Prostate gland (tissue), 2 donors: ENCODE measurements at regions not wholly inside any gene's neighbourhood (a gene's known extent, or its start where the extent isn't known, plus 50 kb on each side); places are given as distances from the start of the nearest gene placed in this dataset.

ENCODE experiments used
- DNase-seq: peaks from one replicate; pipeline ENCODE4 v3.0.0-alpha.2; 2019; ENCODE audit warnings: low spot score
- H3K27ac ChIP-seq, 2 donors: fragments of 200-600 bp; sonication (generic); 2 replicates each; pipeline ENCODE4 v1.5.1; 2017 to 2019
- H3K27me3 ChIP-seq: fragments of 200-600 bp; sonication (generic); replicated peaks from 2 replicates; pipeline ENCODE4 v1.5.1; 2019; ENCODE audit not compliant: insufficient read depth
- H3K36me3 ChIP-seq, 2 donors: fragments of 200-600 bp; sonication (generic); 1 replicate in 1 of 2; 2 replicates in 1 of 2; pipeline versions ENCODE4 v1.5.1 to v1.8.1; 2017 to 2019
- H3K4me1 ChIP-seq: fragments of 200-600 bp; sonication (generic); replicated peaks from 2 replicates; pipeline ENCODE4 v1.5.1; 2019
- H3K4me3 ChIP-seq, 2 donors: fragments of 200-600 bp; sonication (generic); 2 replicates each; pipeline ENCODE4 v1.5.1; 2017 to 2019
- H3K9me3 ChIP-seq: fragments of 200-600 bp; sonication (generic); 2 replicates; pipeline ENCODE4 v1.5.1; 2017
- POLR2A ChIP-seq: fragments of 450-650 bp; IDR thresholded peaks from one replicate; pipeline ENCODE4 v1.6.1; 2016; ENCODE audit warnings: antibody characterized with exemption, mild to moderate bottlenecking
- POLR2AphosphoS5 ChIP-seq: sonication (generic); formaldehyde crosslinking; IDR thresholded peaks from one replicate; pipeline ENCODE4 v1.6.1; 2017; ENCODE audit warnings: antibody characterized with exemption
- WGBS: methylation state at CpG from one replicate; pipeline ENCODE4 v1.1.5; 2018; 5-methylcytosine and 5-hydroxymethylcytosine counted together
- intact Hi-C: fragments of 100-400 bp; cut with DNase I; formaldehyde crosslinking; loops from one replicate; pipeline ENCODE4 v1.14.2; 2022
- TF ChIP-seq, protein P1 (sequence below), 4 experiments: fragments of 200-600 bp in 2 of 4; fragments of 450-650 bp in 2 of 4; sonication (generic) in 2 of 4; IDR thresholded peaks; 1 replicate in 3 of 4; 2 replicates in 1 of 4; pipeline ENCODE4 v1.5.1; 2016 to 2019; ENCODE audit warnings: antibody characterized with exemption in 4 of 4, mild to moderate bottlenecking in 2 of 4, moderate library complexity in 2 of 4

DNA sequence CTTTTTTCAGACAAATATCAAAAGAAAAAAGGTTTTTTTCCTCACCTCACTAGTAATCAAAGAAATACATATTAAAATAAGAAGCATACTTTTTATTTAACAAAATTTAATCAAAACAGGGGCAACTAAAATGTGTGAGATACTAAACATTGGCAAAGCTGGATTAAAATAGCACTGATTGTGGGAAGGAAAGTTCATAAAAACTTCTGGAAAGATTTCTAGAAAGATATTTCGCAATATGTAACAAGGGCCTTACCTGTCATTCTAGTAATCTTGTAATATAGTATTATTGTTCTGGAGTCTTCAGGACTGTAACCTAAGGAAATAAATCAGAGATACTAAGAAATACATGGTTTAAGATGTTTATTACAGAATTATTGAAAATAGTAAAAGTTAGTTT lies 482.5 kb downstream of the SUCLA2 start:
- TF ChIP-seq POLR2A (no peak), POLR2AphosphoS5 (no peak)
- TF ChIP-seq, protein P1, sequence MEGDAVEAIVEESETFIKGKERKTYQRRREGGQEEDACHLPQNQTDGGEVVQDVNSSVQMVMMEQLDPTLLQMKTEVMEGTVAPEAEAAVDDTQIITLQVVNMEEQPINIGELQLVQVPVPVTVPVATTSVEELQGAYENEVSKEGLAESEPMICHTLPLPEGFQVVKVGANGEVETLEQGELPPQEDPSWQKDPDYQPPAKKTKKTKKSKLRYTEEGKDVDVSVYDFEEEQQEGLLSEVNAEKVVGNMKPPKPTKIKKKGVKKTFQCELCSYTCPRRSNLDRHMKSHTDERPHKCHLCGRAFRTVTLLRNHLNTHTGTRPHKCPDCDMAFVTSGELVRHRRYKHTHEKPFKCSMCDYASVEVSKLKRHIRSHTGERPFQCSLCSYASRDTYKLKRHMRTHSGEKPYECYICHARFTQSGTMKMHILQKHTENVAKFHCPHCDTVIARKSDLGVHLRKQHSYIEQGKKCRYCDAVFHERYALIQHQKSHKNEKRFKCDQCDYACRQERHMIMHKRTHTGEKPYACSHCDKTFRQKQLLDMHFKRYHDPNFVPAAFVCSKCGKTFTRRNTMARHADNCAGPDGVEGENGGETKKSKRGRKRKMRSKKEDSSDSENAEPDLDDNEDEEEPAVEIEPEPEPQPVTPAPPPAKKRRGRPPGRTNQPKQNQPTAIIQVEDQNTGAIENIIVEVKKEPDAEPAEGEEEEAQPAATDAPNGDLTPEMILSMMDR (IDR thresholded peaks at IDR 0.05), result no peak
- DNase-seq, result no peak
- WGBS, result 83% methylated on average over 1 of the region's 1 CpG
- Histone ChIP-seq H3K27ac (no peak overlapping the region), H3K36me3 (no peaks in the 10 kb centered on the region), H3K4me1 (no peaks in the 10 kb centered on the region), H3K4me3 (no peak overlapping the region), H3K27me3 (no peaks in the 10 kb centered on the region), H3K9me3 (no peaks in the 10 kb centered on the region)
- intact Hi-C loops, result no loop called here

DNA sequence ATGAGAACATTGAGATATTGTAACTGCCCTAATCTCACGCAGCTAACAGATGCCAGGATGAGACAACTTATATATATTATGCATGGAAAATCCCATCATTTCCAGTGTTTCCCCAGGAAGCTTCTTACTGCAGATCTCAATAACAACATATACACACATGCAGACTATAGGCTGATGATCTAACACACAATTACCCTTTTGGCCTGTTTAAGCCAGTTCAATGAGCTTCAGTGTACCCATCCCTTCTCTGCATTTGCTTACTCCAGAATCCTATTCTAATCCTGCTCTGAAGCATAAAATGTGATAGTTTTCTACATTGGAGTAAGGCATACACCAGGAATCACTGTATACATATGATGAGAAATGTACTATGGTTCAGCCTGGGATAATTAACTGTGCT lies 489.4 kb downstream of the SUCLA2 start:
- WGBS, result 96% methylated on average over 1 of the region's 1 CpG
- DNase-seq, result no peak
- no peak overlapping the region for H3K27ac ChIP-seq
- H3K9me3 ChIP-seq, result no peaks in the 10 kb centered on the region
- no peaks in the 10 kb centered on the region for H3K36me3 ChIP-seq
- TF ChIP-seq POLR2A, result no peak
- TF ChIP-seq, protein P1 (IDR thresholded peaks at IDR 0.05), result no peak
- no peak for TF ChIP-seq POLR2AphosphoS5
- no peaks in the 10 kb centered on the region for H3K27me3 ChIP-seq
- H3K4me1 ChIP-seq, result no peaks in the 10 kb centered on the region
- intact Hi-C loops, result no loop called here
- H3K4me3 ChIP-seq, result no peak overlapping the region

DNA sequence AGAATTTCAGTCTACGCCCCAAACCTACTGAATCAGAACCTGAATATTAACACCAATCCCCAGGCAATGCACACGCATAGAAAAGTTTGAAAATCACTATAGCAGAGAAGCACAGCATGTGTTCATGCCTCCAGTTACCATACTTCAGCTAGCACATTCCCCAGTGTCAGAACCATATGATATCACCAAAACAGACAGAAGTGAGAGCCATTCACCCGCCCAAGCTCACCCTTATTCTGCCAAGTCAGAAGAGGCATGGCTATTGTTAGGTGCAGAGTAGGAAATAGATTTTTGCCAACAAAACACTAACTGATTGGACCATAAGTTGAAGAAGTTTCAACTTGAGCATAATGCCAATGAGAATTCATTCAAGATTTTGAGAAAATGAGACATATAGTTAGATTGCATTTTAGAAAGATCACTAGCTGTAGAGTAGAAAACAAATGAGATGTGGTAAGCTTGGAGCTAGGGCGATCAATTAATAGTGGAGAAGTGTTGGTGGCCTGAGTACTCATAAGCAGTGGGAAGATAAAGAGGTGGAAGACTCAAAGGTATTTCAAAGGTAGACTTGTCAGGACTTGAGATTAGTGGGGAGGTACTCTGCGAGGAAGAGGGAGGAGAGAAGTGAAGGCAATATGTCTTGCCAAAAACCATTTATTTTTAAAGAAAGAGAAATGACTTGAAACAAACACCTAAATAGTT lies 492.4 kb downstream of the SUCLA2 start:
- DNase-seq, result no peak
- no peak overlapping the region for H3K4me3 ChIP-seq
- H3K27me3 ChIP-seq, result no peaks in the 10 kb centered on the region
- H3K27ac ChIP-seq, result no peak overlapping the region
- TF ChIP-seq POLR2AphosphoS5 (no peak), POLR2A (no peak)
- TF ChIP-seq, protein P1 (IDR thresholded peaks at IDR 0.05), result no peak
- no peaks in the 10 kb centered on the region for H3K36me3 ChIP-seq
- no peaks in the 10 kb centered on the region for H3K9me3 ChIP-seq
- intact Hi-C loops, result no loop called here
- 64% methylated on average over 5 of the region's 5 CpGs for WGBS
- H3K4me1 ChIP-seq, result no peaks in the 10 kb centered on the region

DNA sequence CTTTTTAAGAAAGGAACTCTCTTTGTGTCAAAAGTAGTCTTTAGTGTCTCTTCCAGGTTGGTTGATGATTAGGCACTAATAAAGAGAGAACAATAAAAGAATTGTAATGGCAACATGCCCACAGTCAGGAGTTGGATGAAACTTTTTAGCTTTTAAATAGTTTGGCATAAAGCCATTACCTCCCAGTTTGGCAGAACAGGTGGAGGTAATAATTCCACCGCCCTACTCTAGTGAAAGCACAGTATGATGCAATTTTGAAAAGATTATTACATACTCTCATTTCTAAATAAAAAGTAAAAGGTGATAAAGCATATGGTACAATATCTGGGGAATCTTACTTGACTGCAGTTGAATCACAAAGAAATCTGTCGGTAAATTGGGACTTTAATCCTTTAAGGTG lies 497.6 kb downstream of the SUCLA2 start:
- Histone ChIP-seq H3K36me3 (no peaks in the 10 kb centered on the region), H3K4me1 (no peaks in the 10 kb centered on the region), H3K4me3 (no peak overlapping the region), H3K27me3 (no peaks in the 10 kb centered on the region), H3K27ac (no peak overlapping the region), H3K9me3 (no peaks in the 10 kb centered on the region)
- 37% methylated on average over 2 of the region's 2 CpGs for WGBS
- no peak for DNase-seq
- TF ChIP-seq, protein P1 (IDR thresholded peaks at IDR 0.05), result no peak
- peak; percentile 31 for TF ChIP-seq POLR2AphosphoS5
- intact Hi-C loops, result no loop called here

DNA sequence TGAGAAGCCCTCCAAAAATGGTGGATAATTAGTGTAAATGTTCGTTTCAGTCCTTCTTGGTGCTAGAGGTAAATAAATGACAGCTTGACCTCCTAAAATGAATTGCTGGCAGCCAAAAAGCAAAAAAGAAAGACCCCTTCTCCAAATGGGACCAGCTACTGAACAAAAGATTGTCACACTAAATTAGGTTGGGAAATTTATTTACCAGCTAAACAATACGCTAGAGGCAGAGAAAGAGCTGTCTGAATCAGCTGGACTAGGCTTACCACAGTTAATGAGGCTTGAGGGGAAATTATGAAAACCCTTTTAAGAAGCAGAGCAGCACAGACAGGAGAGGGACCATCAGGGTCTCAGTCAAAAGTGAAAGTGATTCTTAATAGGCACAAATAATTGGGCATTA lies 498.9 kb downstream of the SUCLA2 start:
- H3K9me3 ChIP-seq, result no peaks in the 10 kb centered on the region
- intact Hi-C loops, result no loop called here
- no peak for DNase-seq
- WGBS, result 83% methylated on average over 2 of the region's 2 CpGs
- H3K4me3 ChIP-seq, result no peak overlapping the region
- H3K36me3 ChIP-seq, result no peaks in the 10 kb centered on the region
- H3K27ac ChIP-seq, result no peak overlapping the region
- H3K4me1 ChIP-seq, result no peaks in the 10 kb centered on the region
- TF ChIP-seq POLR2AphosphoS5 (no peak), POLR2A (no peak)
- TF ChIP-seq, protein P1 (IDR thresholded peaks at IDR 0.05), result no peak
- no peaks in the 10 kb centered on the region for H3K27me3 ChIP-seq
